Calu3 (cell line): ENCODE measurements at regions not wholly inside any gene's neighbourhood (a gene's known extent, or its start where the extent isn't known, plus 50 kb on each side); places are given as distances from the start of the nearest gene placed in this dataset.
"Not testable (repeated sequence)": the region's sequence is repeated elsewhere in the genome, so short reads cannot be mapped to it uniquely, and the experiment has no call there.

Source experiments
- BruUV-seq: library from RNA; stranded (reverse); fragments of 400-500 nt; replicated peaks from 2 replicates; lab custom pipeline; 2021; lab: Mats Ljungman, UMichigan
- CTCF ChIA-PET: fragments of 300-600 bp; sonication (Branson Sonifier 250); formaldehyde crosslinking; loops from one replicate; lab custom pipeline; 2022; ENCODE audit warnings: antibody characterized with exemption; lab: Charles Lee
- DNase-seq: peaks from one replicate; pipeline ENCODE4 v3.0.0; 2022
- H3K27ac Mint-ChIP-seq: one replicate; pipeline ENCODE4 v1.8.0; 2022; ENCODE audit warnings: mixed read lengths; ENCODE audit not compliant: unreplicated experiment
- H3K27me3 Mint-ChIP-seq: one replicate; pipeline ENCODE4 v1.8.0; 2022; ENCODE audit warnings: mixed read lengths; ENCODE audit not compliant: unreplicated experiment
- H3K36me3 Mint-ChIP-seq: one replicate; pipeline ENCODE4 v1.8.0; 2022; ENCODE audit warnings: mild to moderate bottlenecking, moderate library complexity, mixed read lengths; ENCODE audit not compliant: insufficient read depth, unreplicated experiment
- H3K4me1 Mint-ChIP-seq: one replicate; pipeline ENCODE4 v1.8.0; 2022; ENCODE audit warnings: mild to moderate bottlenecking, low read depth, mixed read lengths; ENCODE audit not compliant: unreplicated experiment
- H3K4me3 Mint-ChIP-seq: one replicate; pipeline ENCODE4 v1.8.0; 2022; ENCODE audit warnings: mild to moderate bottlenecking, low read depth, moderate library complexity, mixed read lengths; ENCODE audit not compliant: unreplicated experiment
- H3K9me3 Mint-ChIP-seq: one replicate; pipeline ENCODE4 v1.8.0; 2022; ENCODE audit warnings: low read depth, mixed read lengths; ENCODE audit not compliant: unreplicated experiment
- CTCF ChIP-seq: fragments of 200-600 bp; IDR thresholded peaks from one replicate; pipeline ENCODE4 v1.8.0; 2022; ENCODE audit warnings: antibody characterized with exemption; ENCODE audit not compliant: unreplicated experiment
- intact Hi-C: fragments of 100-400 bp; cut with micrococcal nuclease; formaldehyde crosslinking; loops from one replicate; pipeline ENCODE4 v1.10.0; 2022; ENCODE audit not compliant: unreplicated experiment

- TF ChIP-seq CTCF: no peak
- no TSS peak for BruUV-seq
- Mint-ChIP-seq H3K4me3 (no peak overlapping the region), H3K27ac (no peak overlapping the region), H3K4me1 (peaks cover 9% of the 10 kb centered on the region), H3K27me3 (peaks cover 47% of the 10 kb centered on the region), H3K9me3 (no peaks in the 10 kb centered on the region), H3K36me3 (no peaks in the 10 kb centered on the region)
- intact Hi-C loops: no loop called here
- no peak for DNase-seq
- CTCF ChIA-PET: interaction anchor here (0.6 kb wide), 1 partner anchor 1096 kb away, joined by 5 read pairs; no protein-coding TSS in a partner anchor
Observed at GRCh38 chr15:77898811-77899730, 178.4 kb downstream of the TBC1D2B start.

GRCh38 chr15:77897896-77898406 is 179.6 kb downstream of the TBC1D2B start:
- Mint-ChIP-seq H3K4me3 (no peak overlapping the region), H3K36me3 (no peaks in the 10 kb centered on the region), H3K27ac (no peak overlapping the region), H3K9me3 (no peaks in the 10 kb centered on the region), H3K4me1 (peaks cover 9% of the 10 kb centered on the region), H3K27me3 (peaks cover 58% of the 10 kb centered on the region)
- no peak for DNase-seq
- no TSS peak for BruUV-seq
- intact Hi-C loops: no loop called here
- no peak for TF ChIP-seq CTCF
- CTCF ChIA-PET: no interaction called here

GRCh38 chr15:77897113-77897895 is 180.2 kb downstream of the TBC1D2B start:
- intact Hi-C loops, H3K9me3 Mint-ChIP-seq, H3K36me3 Mint-ChIP-seq, CTCF ChIA-PET, H3K27ac Mint-ChIP-seq, H3K4me1 Mint-ChIP-seq, H3K4me3 Mint-ChIP-seq, BruUV-seq, DNase-seq: not testable (repeated sequence)
- peaks cover 65% of the 10 kb centered on the region for H3K27me3 Mint-ChIP-seq

- H3K4me1 Mint-ChIP-seq, H3K27ac Mint-ChIP-seq, H3K36me3 Mint-ChIP-seq, BruUV-seq, intact Hi-C loops, H3K4me3 Mint-ChIP-seq, H3K9me3 Mint-ChIP-seq, CTCF ChIA-PET, DNase-seq: not testable (repeated sequence)
- peaks cover 74% of the 10 kb centered on the region for H3K27me3 Mint-ChIP-seq
Observed at GRCh38 chr15:77896147-77897112, 181.1 kb downstream of the TBC1D2B start.
